Ovary (tissue), 7 donors: ENCODE measurements at regions not wholly inside any gene's neighbourhood (a gene's known extent, or its start where the extent isn't known, plus 50 kb on each side); places are given as distances from the start of the nearest gene placed in this dataset.

Experiments
- DNase-seq, 5 donors: peaks; one replicate each; pipeline ENCODE4 v3.0.0-alpha.2; 2019 to 2020
- H3K27ac ChIP-seq, 2 donors: fragments of 200-600 bp; one replicate each; pipeline versions ENCODE4 v1.5.1 to v1.8.0; 2019 to 2022
- H3K27me3 ChIP-seq: fragments of 200-600 bp; one replicate; pipeline ENCODE4 v1.8.0; 2022
- H3K36me3 ChIP-seq: fragments of 200-600 bp; sonication (generic); one replicate; pipeline ENCODE4 v1.5.1; 2019
- H3K4me1 ChIP-seq: one replicate; pipeline ENCODE4 v1.8.1; 2013; ENCODE audit warnings: mild to moderate bottlenecking, moderate library complexity; ENCODE audit not compliant: insufficient read depth
- H3K4me3 ChIP-seq: fragments of 200-600 bp; sonication (generic); one replicate; pipeline ENCODE4 v1.5.1; 2017
- H3K9me3 ChIP-seq, 2 donors: fragments of 200-600 bp in 1 of 2; sonication (generic) in 1 of 2; one replicate each; pipeline versions ENCODE4 v1.5.1 to v1.8.1; 2013 to 2019; ENCODE audit warnings: mild to moderate bottlenecking in 1 of 2, moderate library complexity in 1 of 2
- EP300 ChIP-seq: sonication (generic); formaldehyde crosslinking; IDR thresholded peaks from one replicate; pipeline ENCODE4 v1.6.1; 2017; ENCODE audit warnings: antibody characterized with exemption
- POLR2A ChIP-seq: fragments of 450-650 bp; IDR thresholded peaks from one replicate; pipeline ENCODE4 v1.6.1; 2017; ENCODE audit warnings: antibody characterized with exemption, mild to moderate bottlenecking, moderate library complexity
- WGBS, 3 donors: extraction: QIAGEN DNeasy Blood & Tissue Kit in 1 of 3; methylation state at CpG; one replicate each; pipeline versions ENCODE4 v1.1.5 to v1.1.7; 2013 to 2017; 5-methylcytosine and 5-hydroxymethylcytosine counted together
- intact Hi-C, 4 donors: fragments of 100-400 bp; cut with DNase I; formaldehyde crosslinking; loops; one replicate each; pipeline versions ENCODE4 v1.11.0 to v1.15.1; 2022 to 2023
- TF ChIP-seq, protein P1 (sequence below), 3 donors: fragments of 450-650 bp in 2 of 3; fragments of 200-600 bp in 1 of 3; IDR thresholded peaks; one replicate each; pipeline versions ENCODE4 v1.5.1 to v1.8.0; 2016 to 2022; ENCODE audit warnings: antibody characterized with exemption in 3 of 3, mild to moderate bottlenecking in 1 of 3
- donor health status: DM: no; HTN: no; CAD: no; lungs with moderate emphysema.
- donor health status: DM: no; HTN: no; CAD: no.
- donor health status: Bipolar disorder and iron deficiency.
- donor health status: DM: no; HTN: no; CAD: no.
- donor health status: DM: yes; HTN: yes; CAD: no.

DNA sequence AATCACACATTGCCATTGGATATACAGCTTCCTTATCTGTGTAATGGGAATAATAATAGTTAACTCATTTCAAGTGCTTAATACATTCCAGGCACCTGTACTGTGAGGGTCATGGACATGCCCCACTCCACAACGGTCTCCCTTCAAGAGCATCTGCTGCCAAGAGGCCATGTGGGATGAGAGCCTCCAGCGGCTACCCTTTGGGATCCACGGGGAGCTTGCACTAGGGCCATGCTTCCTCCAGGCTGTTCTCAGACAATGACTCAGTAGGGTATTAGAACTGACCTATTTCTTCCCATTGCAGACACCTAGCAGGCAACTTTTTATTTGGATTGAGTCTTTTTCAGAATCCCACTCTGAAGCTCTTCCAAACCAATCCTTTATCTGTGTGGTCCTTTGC is 1078.9 kb downstream of the TUSC7 start:
- WGBS, 3 donors = 56 to 58% (median 57%) methylated on average over 3 of the region's 3 CpGs
- Histone ChIP-seq H3K9me3 (no peaks in the 10 kb centered on the region), H3K27me3 (no peaks in the 10 kb centered on the region), H3K27ac (no peak overlapping the region), H3K36me3 (no peaks in the 10 kb centered on the region), H3K4me3 (no peak overlapping the region), H3K4me1 (peaks cover 4% of the 10 kb centered on the region)
- DNase-seq = no peak
- intact Hi-C loops = no loop called here
- TF ChIP-seq POLR2A = no peak
- TF ChIP-seq, protein P1, sequence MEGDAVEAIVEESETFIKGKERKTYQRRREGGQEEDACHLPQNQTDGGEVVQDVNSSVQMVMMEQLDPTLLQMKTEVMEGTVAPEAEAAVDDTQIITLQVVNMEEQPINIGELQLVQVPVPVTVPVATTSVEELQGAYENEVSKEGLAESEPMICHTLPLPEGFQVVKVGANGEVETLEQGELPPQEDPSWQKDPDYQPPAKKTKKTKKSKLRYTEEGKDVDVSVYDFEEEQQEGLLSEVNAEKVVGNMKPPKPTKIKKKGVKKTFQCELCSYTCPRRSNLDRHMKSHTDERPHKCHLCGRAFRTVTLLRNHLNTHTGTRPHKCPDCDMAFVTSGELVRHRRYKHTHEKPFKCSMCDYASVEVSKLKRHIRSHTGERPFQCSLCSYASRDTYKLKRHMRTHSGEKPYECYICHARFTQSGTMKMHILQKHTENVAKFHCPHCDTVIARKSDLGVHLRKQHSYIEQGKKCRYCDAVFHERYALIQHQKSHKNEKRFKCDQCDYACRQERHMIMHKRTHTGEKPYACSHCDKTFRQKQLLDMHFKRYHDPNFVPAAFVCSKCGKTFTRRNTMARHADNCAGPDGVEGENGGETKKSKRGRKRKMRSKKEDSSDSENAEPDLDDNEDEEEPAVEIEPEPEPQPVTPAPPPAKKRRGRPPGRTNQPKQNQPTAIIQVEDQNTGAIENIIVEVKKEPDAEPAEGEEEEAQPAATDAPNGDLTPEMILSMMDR (IDR thresholded peaks at IDR 0.05) = no peak

DNA sequence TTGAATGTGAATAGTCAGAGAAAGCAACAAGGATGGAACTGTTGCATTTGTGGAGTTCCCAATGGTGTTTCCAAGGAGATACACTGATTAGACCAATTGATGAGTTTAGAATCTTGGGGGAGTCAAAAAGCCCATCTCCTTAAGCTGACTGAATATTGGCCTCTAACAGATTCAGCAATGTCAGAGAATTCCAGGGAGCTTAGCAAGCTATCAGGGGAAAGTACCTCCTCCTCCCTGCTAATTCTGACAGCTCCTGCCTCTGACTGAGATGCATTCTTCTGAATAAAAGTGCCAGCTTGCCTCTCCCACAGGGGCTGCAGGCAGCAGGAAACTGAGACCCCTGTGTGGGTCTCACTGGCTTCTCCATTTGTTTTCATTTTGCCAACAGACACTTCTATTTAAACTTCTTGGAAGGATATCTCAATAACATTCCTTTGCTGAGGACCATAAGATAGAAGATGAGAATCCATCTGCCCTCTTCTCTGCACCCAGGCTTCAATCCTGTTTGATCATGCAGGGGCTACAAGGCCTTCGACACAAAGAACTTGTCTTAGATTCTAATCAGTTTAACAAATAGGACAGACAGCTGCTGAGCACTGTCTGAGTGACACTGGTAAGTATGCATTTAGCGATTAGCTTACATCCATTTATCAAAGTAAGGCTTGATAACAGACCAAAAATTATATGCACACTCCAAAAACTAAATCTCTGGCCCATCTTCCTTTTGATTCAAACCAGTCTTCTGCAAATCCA is 1080.8 kb downstream of the TUSC7 start:
- Histone ChIP-seq H3K9me3 (no peaks in the 10 kb centered on the region), H3K27ac (no peak overlapping the region), H3K4me1 (peaks cover 4% of the 10 kb centered on the region), H3K4me3 (no peak overlapping the region), H3K27me3 (no peaks in the 10 kb centered on the region), H3K36me3 (no peaks in the 10 kb centered on the region)
- intact Hi-C loops = no loop called here
- TF ChIP-seq POLR2A = no peak
- TF ChIP-seq, protein P1 (IDR thresholded peaks at IDR 0.05) = no peak
- no peak for TF ChIP-seq EP300
- WGBS, 3 donors = 78 to 85% (median 84%) methylated on average over 2 of the region's 2 CpGs
- DNase-seq = no peak

DNA sequence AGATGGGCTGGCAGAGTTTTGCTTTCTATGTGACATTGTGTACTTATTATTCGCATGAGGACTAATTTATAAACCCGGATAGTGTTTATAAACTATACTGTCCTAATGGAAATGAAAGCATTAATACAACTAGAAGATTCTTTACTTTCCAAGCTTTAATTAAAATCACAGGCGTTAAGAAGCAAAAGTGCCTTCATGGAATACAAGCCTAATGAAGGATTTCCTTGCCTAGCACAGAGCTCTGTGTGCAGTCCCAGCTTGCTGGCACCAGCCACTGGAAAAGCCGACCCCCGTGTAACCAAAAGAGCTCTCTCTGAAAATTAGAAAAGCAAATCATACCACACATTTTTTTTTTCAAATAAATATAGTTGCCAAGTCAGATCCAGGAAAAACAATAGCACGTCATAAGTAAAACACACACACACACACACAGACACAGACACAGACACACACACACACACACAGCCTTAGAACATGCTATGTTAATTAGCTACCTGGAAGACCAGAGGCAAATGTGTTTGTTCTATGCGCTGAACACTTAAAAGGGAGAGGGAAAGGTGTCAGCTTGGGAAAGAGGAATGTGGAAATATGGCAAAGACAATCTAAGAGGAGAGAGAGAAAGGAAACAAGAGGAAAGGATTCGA is 1084.2 kb downstream of the TUSC7 start:
- Histone ChIP-seq H3K27me3 (no peaks in the 10 kb centered on the region), H3K4me1 (no peaks in the 10 kb centered on the region), H3K27ac (no peak overlapping the region), H3K36me3 (no peaks in the 10 kb centered on the region), H3K4me3 (no peak overlapping the region), H3K9me3 (no peaks in the 10 kb centered on the region)
- TF ChIP-seq EP300 (no peak), POLR2A (no peak)
- TF ChIP-seq, protein P1 (IDR thresholded peaks at IDR 0.05) = no peak
- 8 to 23% (median 11%) methylated on average over 8 of the region's 8 CpGs for WGBS, 3 donors
- intact Hi-C loops = no loop called here
- no peak for DNase-seq

DNA sequence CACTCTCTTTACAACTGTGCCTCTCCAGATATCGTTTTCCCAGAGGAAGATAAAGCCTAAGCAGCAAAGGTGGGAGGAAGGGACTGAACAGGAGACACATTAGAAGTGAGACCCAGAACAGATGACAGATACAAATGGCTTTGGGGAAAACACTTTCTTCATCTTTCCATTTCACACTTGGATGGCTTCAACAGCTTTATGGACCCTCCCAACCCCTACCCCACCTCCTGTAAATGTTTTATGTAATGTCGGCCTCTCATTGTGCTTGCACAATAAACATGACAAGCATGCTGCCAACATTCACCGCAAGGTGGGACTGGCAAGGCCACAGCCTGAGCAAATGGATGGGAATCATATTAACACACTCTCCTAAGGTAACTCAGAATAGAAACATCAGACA is 1088.6 kb downstream of the TUSC7 start:
- WGBS, 3 donors = 68 to 78% (median 77%) methylated on average over 3 of the region's 3 CpGs
- Histone ChIP-seq H3K36me3 (no peaks in the 10 kb centered on the region), H3K9me3 (no peaks in the 10 kb centered on the region), H3K27ac (no peak overlapping the region), H3K27me3 (no peaks in the 10 kb centered on the region), H3K4me3 (no peak overlapping the region), H3K4me1 (no peaks in the 10 kb centered on the region)
- no peak for DNase-seq
- TF ChIP-seq, protein P1 (IDR thresholded peaks at IDR 0.05) = no peak
- TF ChIP-seq POLR2A (no peak), EP300 (no peak)
- intact Hi-C loops = no loop called here
